Suprapubic skin (tissue), 3 donors: ENCODE measurements at regions not wholly inside any gene's neighbourhood (a gene's known extent, or its start where the extent isn't known, plus 50 kb on each side); places are given as distances from the start of the nearest gene placed in this dataset.

ENCODE experiments used
- CTCF ChIP-seq, 2 donors: fragments of 200-600 bp in 1 of 2; fragments of 450-650 bp in 1 of 2; sonication (generic) in 1 of 2; IDR thresholded peaks; one replicate each; pipeline ENCODE4 v1.5.1; 2016 to 2019; ENCODE audit warnings: antibody characterized with exemption in 2 of 2, mild to moderate bottlenecking in 1 of 2, moderate library complexity in 1 of 2
- POLR2A ChIP-seq, 2 donors: fragments of 450-650 bp; IDR thresholded peaks; one replicate each; pipeline ENCODE4 v1.6.1; 2017; ENCODE audit warnings: antibody characterized with exemption in 2 of 2, mild to moderate bottlenecking in 2 of 2, moderate library complexity in 2 of 2

GRCh38 chr10:9076066-9076465 is 1021.6 kb downstream of the GATA3 start:
- TF ChIP-seq CTCF (IDR thresholded peaks at IDR 0.05) = no peak
- TF ChIP-seq POLR2A (IDR thresholded peaks at IDR 0.05) = no peak
